ENCODE measurements at regions not wholly inside any gene's neighbourhood (a gene's known extent, or its start where the extent isn't known, plus 50 kb on each side); places are given as distances from the start of the nearest gene placed in this dataset.

DNA sequence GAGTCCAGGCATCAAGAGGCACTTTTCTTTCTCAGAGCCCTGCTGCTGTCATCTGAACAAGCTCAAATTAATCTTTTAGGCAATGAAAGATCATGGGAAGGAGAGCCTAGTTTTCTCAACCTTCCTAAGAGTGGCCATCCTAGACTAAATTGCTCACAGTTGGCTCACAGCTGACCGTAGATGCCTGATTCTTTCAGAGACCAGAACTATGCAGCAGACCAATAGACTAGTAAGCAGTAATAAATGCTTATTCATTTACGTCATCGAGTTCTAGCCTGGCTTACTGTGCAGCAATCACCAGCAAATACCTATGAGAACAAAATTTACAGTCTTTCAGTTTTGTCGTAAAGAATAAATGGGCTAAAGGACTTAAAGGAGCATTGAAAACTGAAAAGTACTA, 602.9 kb upstream of the GHITM start:
- Histone ChIP-seq H3K79me2 (ENCODE audit: low read length) (no peaks in the 10 kb centered on the region), H3F3A (ENCODE audit: insufficient read depth, low read length) (no peaks in the 10 kb centered on the region), H3K9me3 (replicated peaks; ENCODE audit: insufficient read depth, low read length) (no peaks in the 10 kb centered on the region), H3K27ac (ENCODE audit: low read length) (no peak overlapping the region), H3K4me3 (ENCODE audit: low read length) (no peak overlapping the region), H3K36me3 (replicated peaks; ENCODE audit: insufficient read depth, low read length) (no peaks in the 10 kb centered on the region), H4K20me1 (ENCODE audit: insufficient read depth, low read length) (no peaks in the 10 kb centered on the region), H3K9ac (ENCODE audit: low read length) (no peak overlapping the region), H2AFZ (ENCODE audit: low read length) (no peak overlapping the region), H3K9me2 (replicated peaks; ENCODE audit: insufficient read depth, low read length) (no peaks in the 10 kb centered on the region), H3K4me1 (ENCODE audit: low read length) (peaks cover 16% of the 10 kb centered on the region; the same call in 1 of the 2 replicates), H3K27me3 (replicated peaks; ENCODE audit: insufficient read depth, low read length) (no peaks in the 10 kb centered on the region), H3K4me2 (ENCODE audit: low read depth, low read length) (no peak overlapping the region)
- no peak for TF ChIP-seq EZH2 (optimal IDR thresholded peaks at IDR 0.05; ENCODE audit: low read depth, low read length)
- TF ChIP-seq EZH2phosphoT487 (IDR thresholded peaks at IDR 0.05; ENCODE audit: low read length): no peak
- TF ChIP-seq, protein P1, sequence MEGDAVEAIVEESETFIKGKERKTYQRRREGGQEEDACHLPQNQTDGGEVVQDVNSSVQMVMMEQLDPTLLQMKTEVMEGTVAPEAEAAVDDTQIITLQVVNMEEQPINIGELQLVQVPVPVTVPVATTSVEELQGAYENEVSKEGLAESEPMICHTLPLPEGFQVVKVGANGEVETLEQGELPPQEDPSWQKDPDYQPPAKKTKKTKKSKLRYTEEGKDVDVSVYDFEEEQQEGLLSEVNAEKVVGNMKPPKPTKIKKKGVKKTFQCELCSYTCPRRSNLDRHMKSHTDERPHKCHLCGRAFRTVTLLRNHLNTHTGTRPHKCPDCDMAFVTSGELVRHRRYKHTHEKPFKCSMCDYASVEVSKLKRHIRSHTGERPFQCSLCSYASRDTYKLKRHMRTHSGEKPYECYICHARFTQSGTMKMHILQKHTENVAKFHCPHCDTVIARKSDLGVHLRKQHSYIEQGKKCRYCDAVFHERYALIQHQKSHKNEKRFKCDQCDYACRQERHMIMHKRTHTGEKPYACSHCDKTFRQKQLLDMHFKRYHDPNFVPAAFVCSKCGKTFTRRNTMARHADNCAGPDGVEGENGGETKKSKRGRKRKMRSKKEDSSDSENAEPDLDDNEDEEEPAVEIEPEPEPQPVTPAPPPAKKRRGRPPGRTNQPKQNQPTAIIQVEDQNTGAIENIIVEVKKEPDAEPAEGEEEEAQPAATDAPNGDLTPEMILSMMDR (IDR thresholded peaks at IDR 0.05; ENCODE audit: low read length): no peak
- no peak for DNase-seq

DNA sequence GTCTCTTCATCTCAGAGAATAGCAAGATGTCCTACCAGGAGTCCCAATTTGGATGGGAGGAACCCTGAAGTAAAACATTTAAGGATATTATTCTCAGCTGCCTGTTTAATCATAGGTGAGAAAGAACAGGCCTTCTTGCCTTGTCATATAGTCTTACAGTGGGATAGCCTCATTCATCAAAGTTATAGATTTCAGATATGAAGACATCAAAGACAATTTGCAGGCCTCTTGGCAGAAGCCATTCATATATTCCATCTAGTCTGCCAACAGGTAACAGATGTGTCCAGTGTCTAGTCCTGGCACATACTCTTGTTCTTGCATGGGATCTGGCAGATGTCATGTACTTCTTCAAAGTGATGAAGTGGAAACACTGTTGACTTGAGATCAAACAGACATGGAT, 601.3 kb upstream of the GHITM start:
- no peak for DNase-seq
- TF ChIP-seq, protein P1 (IDR thresholded peaks at IDR 0.05; ENCODE audit: low read length): no peak
- no peak for TF ChIP-seq EZH2 (optimal IDR thresholded peaks at IDR 0.05; ENCODE audit: low read depth, low read length)
- TF ChIP-seq EZH2phosphoT487 (IDR thresholded peaks at IDR 0.05; ENCODE audit: low read length): no peak
- H3K9ac ChIP-seq (ENCODE audit: low read length): no peak overlapping the region

DNA sequence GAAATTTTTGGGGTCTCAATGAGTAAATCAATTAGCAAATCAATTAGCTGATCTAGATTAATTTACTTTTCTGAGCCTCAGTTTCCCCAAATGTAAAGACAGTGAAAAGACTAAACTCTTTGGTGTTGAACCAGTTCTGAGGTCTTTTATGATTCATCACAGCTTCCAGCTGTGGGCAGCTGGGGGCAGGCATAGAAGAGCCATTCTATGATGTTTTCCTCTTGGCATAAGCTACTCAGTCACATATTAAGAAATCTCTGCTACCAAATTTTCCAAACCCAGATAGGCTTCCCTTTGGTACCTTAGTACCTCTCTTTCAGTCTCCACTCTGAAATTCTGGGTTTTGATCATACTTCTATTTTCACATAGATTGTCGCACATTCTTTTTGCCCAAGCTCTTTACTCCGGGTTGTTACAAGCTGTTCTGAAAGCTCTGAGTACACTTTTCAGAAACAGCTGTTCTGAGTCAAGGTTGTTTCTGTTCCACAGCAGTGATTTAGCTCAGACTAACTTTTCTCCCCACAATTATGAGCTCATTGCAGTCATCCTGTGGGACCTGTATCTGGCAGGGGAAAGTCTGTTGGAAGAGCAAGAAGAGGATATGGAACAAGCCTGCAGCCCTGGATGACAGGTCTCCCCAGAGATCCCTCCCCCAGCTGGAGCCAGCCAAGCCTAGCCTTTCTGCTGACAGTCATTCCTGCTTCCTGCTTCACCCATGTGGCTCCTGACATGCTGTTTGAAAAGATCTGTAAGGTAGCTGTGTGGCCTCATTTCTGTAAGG, 599.6 kb upstream of the GHITM start:
- no peaks in the 10 kb centered on the region for H3K36me3 ChIP-seq (replicated peaks; ENCODE audit: insufficient read depth, low read length)
- no peak overlapping the region for H3K4me3 ChIP-seq (ENCODE audit: low read length)
- no peaks in the 10 kb centered on the region for H4K20me1 ChIP-seq (ENCODE audit: insufficient read depth, low read length)
- H3F3A ChIP-seq (ENCODE audit: insufficient read depth, low read length): no peaks in the 10 kb centered on the region
- H3K27ac ChIP-seq (ENCODE audit: low read length): peak overlapping the region; percentile 31; the same call in 1 of the 2 replicates
- H3K4me2 ChIP-seq (ENCODE audit: low read depth, low read length): no peak overlapping the region
- H3K9ac ChIP-seq (ENCODE audit: low read length): no peak overlapping the region
- H3K9me3 ChIP-seq (replicated peaks; ENCODE audit: insufficient read depth, low read length): no peaks in the 10 kb centered on the region
- no peak for TF ChIP-seq EZH2 (optimal IDR thresholded peaks at IDR 0.05; ENCODE audit: low read depth, low read length)
- no peak for TF ChIP-seq EZH2phosphoT487 (IDR thresholded peaks at IDR 0.05; ENCODE audit: low read length)
- TF ChIP-seq, protein P1 (IDR thresholded peaks at IDR 0.05; ENCODE audit: low read length): no peak
- peak; percentile 12 for DNase-seq
- 0 out of 2 replicates have a peak overlapping the region, but pooled peaks have one; percentile 8 for H2AFZ ChIP-seq (ENCODE audit: low read length)
- H3K9me2 ChIP-seq (replicated peaks; ENCODE audit: insufficient read depth, low read length): no peaks in the 10 kb centered on the region
- no peaks in the 10 kb centered on the region for H3K79me2 ChIP-seq (ENCODE audit: low read length)
- no peaks in the 10 kb centered on the region for H3K27me3 ChIP-seq (replicated peaks; ENCODE audit: insufficient read depth, low read length)
- H3K4me1 ChIP-seq (ENCODE audit: low read length): peaks cover 19% of the 10 kb centered on the region

More for the DNA sequence above, 601.3 kb upstream of the GHITM start:
- Histone ChIP-seq H3F3A (ENCODE audit: insufficient read depth, low read length) (no peaks in the 10 kb centered on the region), H3K9me3 (replicated peaks; ENCODE audit: insufficient read depth, low read length) (no peaks in the 10 kb centered on the region), H3K4me3 (ENCODE audit: low read length) (no peak overlapping the region), H3K36me3 (replicated peaks; ENCODE audit: insufficient read depth, low read length) (no peaks in the 10 kb centered on the region), H2AFZ (ENCODE audit: low read length) (no peak overlapping the region), H3K4me2 (ENCODE audit: low read depth, low read length) (no peak overlapping the region), H3K27me3 (replicated peaks; ENCODE audit: insufficient read depth, low read length) (no peaks in the 10 kb centered on the region), H4K20me1 (ENCODE audit: insufficient read depth, low read length) (no peaks in the 10 kb centered on the region), H3K79me2 (ENCODE audit: low read length) (no peaks in the 10 kb centered on the region), H3K27ac (ENCODE audit: low read length) (no peak overlapping the region), H3K4me1 (ENCODE audit: low read length) (peaks cover 19% of the 10 kb centered on the region), H3K9me2 (replicated peaks; ENCODE audit: insufficient read depth, low read length) (no peaks in the 10 kb centered on the region)

All from MM.1S (cell line).